Endothelial cell (in vitro differentiated cells): ENCODE measurements at regions not wholly inside any gene's neighbourhood (a gene's known extent, or its start where the extent isn't known, plus 50 kb on each side); places are given as distances from the start of the nearest gene placed in this dataset.

Experiments used
- DNase-seq: peaks from one replicate; pipeline ENCODE4 v3.0.0; 2021; ENCODE audit warnings: low spot score
- H3K27ac Mint-ChIP-seq: one replicate; pipeline ENCODE4 v1.8.0; 2021; ENCODE audit warnings: mixed read lengths, inconsistent platforms; ENCODE audit not compliant: unreplicated experiment
- H3K27me3 Mint-ChIP-seq: one replicate; pipeline ENCODE4 v1.8.0; 2021; ENCODE audit warnings: mild to moderate bottlenecking, moderate library complexity, mixed read lengths, inconsistent platforms; ENCODE audit not compliant: unreplicated experiment
- H3K36me3 Mint-ChIP-seq: one replicate; pipeline ENCODE4 v1.8.0; 2021; ENCODE audit warnings: mild to moderate bottlenecking, low read depth, mixed read lengths, inconsistent platforms; ENCODE audit not compliant: unreplicated experiment
- H3K4me1 Mint-ChIP-seq: one replicate; pipeline ENCODE4 v1.8.0; 2021; ENCODE audit warnings: mild to moderate bottlenecking, mixed read lengths, inconsistent platforms; ENCODE audit not compliant: unreplicated experiment
- H3K4me3 Mint-ChIP-seq: one replicate; pipeline ENCODE4 v1.8.0; 2021; ENCODE audit warnings: mild to moderate bottlenecking, mixed read lengths, inconsistent platforms; ENCODE audit not compliant: unreplicated experiment
- H3K9me3 Mint-ChIP-seq: one replicate; pipeline ENCODE4 v1.8.0; 2021; ENCODE audit warnings: mixed read lengths, inconsistent platforms; ENCODE audit not compliant: unreplicated experiment
- TF ChIP-seq, protein P1 (sequence below): fragments of 200-600 bp; sonication (generic); IDR thresholded peaks from one replicate; pipeline ENCODE4 v1.5.0; 2021; ENCODE audit warnings: antibody characterized with exemption; ENCODE audit not compliant: unreplicated experiment

DNA sequence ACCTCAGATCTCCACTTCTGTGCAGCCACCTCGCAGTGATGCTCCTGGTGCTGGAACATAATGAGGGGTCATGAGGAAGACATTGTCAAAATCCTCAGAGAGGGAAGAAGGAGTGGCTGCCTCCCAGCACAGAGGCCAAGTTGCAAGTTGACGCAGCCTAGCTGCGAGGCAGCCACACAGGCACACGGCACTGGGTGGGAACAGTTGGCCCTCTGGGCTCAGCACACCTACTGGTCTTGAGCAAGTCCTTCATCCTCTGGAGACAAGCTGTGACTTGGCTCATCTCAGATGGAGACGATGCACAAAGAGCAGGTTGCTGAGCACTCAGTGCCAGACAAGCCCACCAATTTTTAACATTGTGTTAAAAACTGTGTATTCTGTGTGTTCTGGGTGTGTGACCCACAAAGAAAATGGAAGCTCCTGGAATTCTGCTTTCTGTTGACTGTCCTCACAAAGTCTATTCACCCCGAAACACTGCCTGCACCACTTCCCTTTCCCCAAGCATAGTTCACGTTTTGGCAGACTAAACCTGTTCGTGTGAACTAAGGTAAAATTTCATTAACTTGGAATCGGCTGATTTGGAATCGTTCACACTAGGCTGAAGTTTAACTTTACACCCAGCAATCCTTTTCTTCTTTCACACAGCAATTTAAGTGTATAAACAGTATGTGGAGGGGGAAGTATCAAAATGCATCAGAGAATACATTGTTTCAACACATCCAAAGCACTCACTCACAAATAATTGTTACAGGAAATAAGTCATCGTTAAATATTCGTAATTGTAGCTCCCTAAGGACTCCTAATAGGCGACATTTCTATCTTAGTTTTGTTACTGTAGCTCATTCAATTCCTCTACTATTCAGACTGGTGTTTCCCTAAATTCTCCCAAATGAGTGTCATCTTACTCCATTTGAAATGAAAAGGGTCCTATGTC, 266.6 kb upstream of the ID2 start:
- peaks cover 11% of the 10 kb centered on the region for H3K4me1 Mint-ChIP-seq
- H3K27ac Mint-ChIP-seq = no peak overlapping the region
- TF ChIP-seq, protein P1, sequence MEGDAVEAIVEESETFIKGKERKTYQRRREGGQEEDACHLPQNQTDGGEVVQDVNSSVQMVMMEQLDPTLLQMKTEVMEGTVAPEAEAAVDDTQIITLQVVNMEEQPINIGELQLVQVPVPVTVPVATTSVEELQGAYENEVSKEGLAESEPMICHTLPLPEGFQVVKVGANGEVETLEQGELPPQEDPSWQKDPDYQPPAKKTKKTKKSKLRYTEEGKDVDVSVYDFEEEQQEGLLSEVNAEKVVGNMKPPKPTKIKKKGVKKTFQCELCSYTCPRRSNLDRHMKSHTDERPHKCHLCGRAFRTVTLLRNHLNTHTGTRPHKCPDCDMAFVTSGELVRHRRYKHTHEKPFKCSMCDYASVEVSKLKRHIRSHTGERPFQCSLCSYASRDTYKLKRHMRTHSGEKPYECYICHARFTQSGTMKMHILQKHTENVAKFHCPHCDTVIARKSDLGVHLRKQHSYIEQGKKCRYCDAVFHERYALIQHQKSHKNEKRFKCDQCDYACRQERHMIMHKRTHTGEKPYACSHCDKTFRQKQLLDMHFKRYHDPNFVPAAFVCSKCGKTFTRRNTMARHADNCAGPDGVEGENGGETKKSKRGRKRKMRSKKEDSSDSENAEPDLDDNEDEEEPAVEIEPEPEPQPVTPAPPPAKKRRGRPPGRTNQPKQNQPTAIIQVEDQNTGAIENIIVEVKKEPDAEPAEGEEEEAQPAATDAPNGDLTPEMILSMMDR = no peak
- H3K36me3 Mint-ChIP-seq = no peaks in the 10 kb centered on the region
- H3K4me3 Mint-ChIP-seq = no peak overlapping the region
- no peak for DNase-seq
- peaks cover 4% of the 10 kb centered on the region for H3K27me3 Mint-ChIP-seq
- H3K9me3 Mint-ChIP-seq = no peaks in the 10 kb centered on the region

DNA sequence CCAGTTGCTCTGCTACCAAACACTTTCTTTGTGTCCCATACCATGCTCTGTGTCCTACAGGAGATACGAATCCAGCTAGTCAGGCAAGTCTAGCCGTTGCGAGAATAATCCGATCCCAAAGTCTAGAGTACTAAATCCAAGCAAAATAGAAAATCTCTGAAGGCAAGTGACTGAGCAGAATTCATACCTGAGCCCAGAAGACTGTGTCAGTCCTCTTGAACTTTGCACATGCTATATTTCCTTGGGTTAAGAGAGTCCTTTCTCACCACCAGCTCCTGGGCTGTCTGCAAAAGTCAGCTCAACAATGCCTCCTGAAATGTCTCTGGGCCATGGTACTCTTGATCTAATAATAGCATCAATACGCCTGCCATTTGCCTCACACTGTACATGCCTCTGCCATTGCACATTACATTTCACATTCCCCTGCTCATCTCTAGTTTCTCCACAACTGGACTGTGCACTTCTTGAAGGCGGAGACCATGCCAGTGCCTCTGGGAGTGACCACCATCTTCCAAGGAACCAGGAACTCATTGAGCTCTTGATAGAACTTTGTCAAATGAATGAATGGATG, 265.8 kb upstream of the ID2 start:
- no peak overlapping the region for H3K27ac Mint-ChIP-seq
- H3K27me3 Mint-ChIP-seq = peaks cover 3% of the 10 kb centered on the region
- no peaks in the 10 kb centered on the region for H3K36me3 Mint-ChIP-seq
- H3K9me3 Mint-ChIP-seq = no peaks in the 10 kb centered on the region
- TF ChIP-seq, protein P1 = no peak
- H3K4me1 Mint-ChIP-seq = peaks cover 11% of the 10 kb centered on the region
- no peak for DNase-seq
- H3K4me3 Mint-ChIP-seq = no peak overlapping the region

DNA sequence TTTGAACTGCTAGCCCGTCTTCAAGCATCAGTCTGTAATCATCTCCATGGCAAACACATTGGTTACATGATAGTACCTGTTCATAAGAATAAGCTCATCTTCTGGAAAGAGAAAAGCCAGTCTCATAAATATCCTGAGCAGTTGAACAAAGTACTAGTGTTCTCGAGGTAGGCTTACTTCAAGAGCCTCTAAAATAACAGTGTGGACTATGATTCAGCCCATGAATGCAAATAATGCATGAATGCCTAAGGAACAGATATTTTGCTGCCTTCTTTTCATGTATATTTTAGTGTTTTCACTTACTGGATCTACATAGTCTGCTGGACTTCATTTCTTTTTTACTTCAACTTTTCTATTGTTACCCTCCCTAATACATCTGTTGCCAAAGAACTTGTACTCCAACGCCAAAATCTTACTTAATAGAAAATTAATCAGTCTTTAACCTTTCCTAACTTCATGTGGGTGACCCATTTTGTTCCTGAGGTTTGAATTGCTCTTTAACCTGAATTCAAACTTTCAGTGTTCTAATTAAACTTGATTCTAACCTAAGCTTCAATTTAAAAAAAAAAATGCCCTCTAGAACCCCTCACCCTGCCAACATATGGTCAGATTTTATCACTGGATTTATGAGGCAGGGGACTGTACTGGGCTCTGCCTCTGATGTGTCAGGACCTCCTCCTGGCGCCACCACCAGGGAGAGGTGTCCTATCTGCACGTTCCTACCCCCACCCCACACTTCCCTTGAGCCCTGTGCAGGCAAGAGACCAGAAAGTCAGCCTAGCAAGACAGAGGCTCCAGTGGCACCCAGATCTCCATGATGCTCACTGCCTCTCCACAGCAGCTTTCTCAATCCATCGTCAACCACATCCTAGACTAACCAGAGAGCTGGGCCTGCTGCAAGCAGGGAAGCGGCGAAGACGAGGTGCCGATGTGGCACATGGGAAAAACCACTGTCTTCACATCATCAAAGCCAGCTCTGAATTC, 264.7 kb upstream of the ID2 start:
- Mint-ChIP-seq H3K36me3 (no peaks in the 10 kb centered on the region), H3K9me3 (no peaks in the 10 kb centered on the region), H3K27ac (no peak overlapping the region), H3K4me3 (no peak overlapping the region), H3K27me3 (no peaks in the 10 kb centered on the region), H3K4me1 (peaks cover 9% of the 10 kb centered on the region)
- DNase-seq = no peak
- TF ChIP-seq, protein P1 = no peak

DNA sequence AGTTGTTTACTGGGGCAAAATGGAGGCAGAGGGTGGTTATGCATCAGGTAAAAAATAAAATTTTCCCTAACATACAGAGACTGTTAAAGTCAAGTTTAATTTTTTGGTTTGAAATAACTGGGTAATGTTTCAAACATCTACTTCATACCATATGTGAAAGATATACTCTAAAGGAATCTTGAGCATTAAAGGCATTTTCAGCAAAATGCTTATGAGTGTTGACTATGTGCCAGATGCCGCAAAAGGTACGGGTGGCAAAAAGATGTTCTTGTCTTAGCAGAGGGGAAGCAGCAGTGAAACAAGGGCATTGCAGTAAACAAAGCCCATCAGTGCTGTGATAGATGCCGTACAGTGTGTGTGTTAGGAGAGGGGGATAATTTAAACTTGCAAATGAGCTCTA, 263.1 kb upstream of the ID2 start:
- H3K36me3 Mint-ChIP-seq = no peaks in the 10 kb centered on the region
- H3K27ac Mint-ChIP-seq = no peak overlapping the region
- no peaks in the 10 kb centered on the region for H3K4me1 Mint-ChIP-seq
- no peak for DNase-seq
- H3K4me3 Mint-ChIP-seq = no peak overlapping the region
- TF ChIP-seq, protein P1 = no peak
- no peaks in the 10 kb centered on the region for H3K27me3 Mint-ChIP-seq
- no peaks in the 10 kb centered on the region for H3K9me3 Mint-ChIP-seq
